WERI-Rb-1 (cell line): ENCODE measurements at regions not wholly inside any gene's neighbourhood (a gene's known extent, or its start where the extent isn't known, plus 50 kb on each side); places are given as distances from the start of the nearest gene placed in this dataset.
A peak's percentile ranks its signal among the peaks of the same experiment; 100 is the strongest.

Experiments
- DNase-seq: peaks from one replicate; pipeline ENCODE4 v3.0.0-alpha.2; 2020
- H3K27ac ChIP-seq: fragments of 250-450 bp; sonication (Bioruptor Pico); 2 replicates; pipeline ENCODE4 v1.5.1; 2020; ENCODE audit warnings: mild to moderate bottlenecking, moderate library complexity
- H3K27me3 ChIP-seq: fragments of 250-450 bp; sonication (Bioruptor Pico); 2 replicates; pipeline ENCODE4 v1.5.1; 2021; ENCODE audit warnings: mild to moderate bottlenecking, low read depth, moderate library complexity; ENCODE audit not compliant: insufficient read depth, severe bottlenecking
- H3K36me3 ChIP-seq: fragments of 250-450 bp; sonication (Bioruptor Pico); 2 replicates; pipeline ENCODE4 v1.5.1; 2020; ENCODE audit warnings: mild to moderate bottlenecking, moderate library complexity
- H3K4me3 ChIP-seq: 2 replicates; pipeline ENCODE4 v1.5.1; 2011; ENCODE audit warnings: low read depth, mild to moderate bottlenecking, control low read depth, low read length
- H3K9me3 ChIP-seq: fragments of 250-450 bp; sonication (Bioruptor Pico); 2 replicates; pipeline ENCODE4 v1.5.1; 2021; ENCODE audit warnings: mild to moderate bottlenecking, moderate library complexity; ENCODE audit not compliant: severe bottlenecking
- CTCF ChIP-seq: IDR thresholded peaks from 2 replicates; pipeline ENCODE4 v1.5.1; 2011; ENCODE audit warnings: low read depth, mild to moderate bottlenecking, control low read depth, inconsistent platforms, low read length

GRCh38 chr11:19555266-19555665 lies 157.4 kb upstream of the NAV2 start:
- Histone ChIP-seq H3K36me3 (no peaks in the 10 kb centered on the region), H3K27me3 (peaks cover 61% of the 10 kb centered on the region), H3K4me3 (no peak overlapping the region), H3K27ac (no peak overlapping the region), H3K9me3 (no peaks in the 10 kb centered on the region)
- no peak for TF ChIP-seq CTCF
- no peak for DNase-seq

GRCh38 chr11:19553683-19554333 lies 158.8 kb upstream of the NAV2 start:
- peak; percentile 71 for DNase-seq
- no peak overlapping the region for H3K27ac ChIP-seq
- H3K9me3 ChIP-seq: no peaks in the 10 kb centered on the region
- peaks cover 48% of the 10 kb centered on the region for H3K27me3 ChIP-seq
- peak; percentile 79 for TF ChIP-seq CTCF
- no peaks in the 10 kb centered on the region for H3K36me3 ChIP-seq
- H3K4me3 ChIP-seq: no peak overlapping the region

GRCh38 chr11:19552656-19553260 lies 159.9 kb upstream of the NAV2 start:
- no peak for DNase-seq
- Histone ChIP-seq H3K27me3 (peaks cover 44% of the 10 kb centered on the region), H3K36me3 (no peaks in the 10 kb centered on the region), H3K4me3 (no peak overlapping the region), H3K9me3 (no peaks in the 10 kb centered on the region), H3K27ac (no peak overlapping the region)
- TF ChIP-seq CTCF: no peak

GRCh38 chr11:19552161-19552560 lies 160.5 kb upstream of the NAV2 start:
- no peaks in the 10 kb centered on the region for H3K9me3 ChIP-seq
- H3K27me3 ChIP-seq: peaks cover 43% of the 10 kb centered on the region
- H3K36me3 ChIP-seq: no peaks in the 10 kb centered on the region
- no peak overlapping the region for H3K4me3 ChIP-seq
- H3K27ac ChIP-seq: no peak overlapping the region
- TF ChIP-seq CTCF: no peak
- no peak for DNase-seq

- no peak for DNase-seq
- H3K27me3 ChIP-seq: peaks cover 41% of the 10 kb centered on the region
- no peaks in the 10 kb centered on the region for H3K36me3 ChIP-seq
- no peak overlapping the region for H3K4me3 ChIP-seq
- TF ChIP-seq CTCF: no peak
- H3K9me3 ChIP-seq: no peaks in the 10 kb centered on the region
- no peak overlapping the region for H3K27ac ChIP-seq
Measured at GRCh38 chr11:19551457-19551856, 161.2 kb upstream of the NAV2 start.

GRCh38 chr11:19547044-19547443 lies 165.6 kb upstream of the NAV2 start:
- no peak for TF ChIP-seq CTCF
- no peak for DNase-seq
- H3K36me3 ChIP-seq: no peaks in the 10 kb centered on the region
- no peak overlapping the region for H3K27ac ChIP-seq
- H3K4me3 ChIP-seq: no peak overlapping the region
- H3K9me3 ChIP-seq: no peaks in the 10 kb centered on the region
- peaks cover 25% of the 10 kb centered on the region for H3K27me3 ChIP-seq
